GM23248 (cell line): ENCODE measurements at regions not wholly inside any gene's neighbourhood (a gene's known extent, or its start where the extent isn't known, plus 50 kb on each side); places are given as distances from the start of the nearest gene placed in this dataset.

Experiments
- DNase-seq: peaks from one replicate; pipeline ENCODE4 v3.0.0-alpha.2; 2015
- H2AFZ ChIP-seq: fragments of 200-600 bp; sonication (generic); 2 replicates; pipeline ENCODE4 v1.6.1; 2016; ENCODE audit warnings: antibody characterized with exemption
- H3F3A ChIP-seq: fragments of 200-600 bp; sonication (generic); 2 replicates; pipeline ENCODE4 v1.6.1; 2016; ENCODE audit warnings: mild to moderate bottlenecking, antibody characterized with exemption, mixed run types; ENCODE audit not compliant: insufficient read depth
- H3K27ac ChIP-seq: fragments of 200-600 bp; sonication (generic); 2 replicates; pipeline ENCODE4 v1.5.1; 2016; ENCODE audit warnings: mild to moderate bottlenecking
- H3K27me3 ChIP-seq: fragments of 200-600 bp; sonication (generic); replicated peaks from 2 replicates; pipeline ENCODE4 v1.6.1; 2016; ENCODE audit warnings: mild to moderate bottlenecking; ENCODE audit not compliant: insufficient read depth
- H3K36me3 ChIP-seq: fragments of 200-600 bp; sonication (generic); 2 replicates; pipeline ENCODE4 v1.6.1; 2016; ENCODE audit warnings: low read depth, mild to moderate bottlenecking
- H3K4me1 ChIP-seq: fragments of 200-600 bp; sonication (generic); 2 replicates; pipeline ENCODE4 v1.6.1; 2016; ENCODE audit warnings: mild to moderate bottlenecking; ENCODE audit not compliant: insufficient read depth
- H3K4me2 ChIP-seq: fragments of 200-600 bp; sonication (generic); one replicate; pipeline ENCODE4 v1.6.1; 2016; ENCODE audit warnings: mild to moderate bottlenecking; ENCODE audit not compliant: unreplicated experiment
- H3K4me3 ChIP-seq: fragments of 200-600 bp; sonication (generic); 2 replicates; pipeline ENCODE4 v1.5.1; 2016; ENCODE audit warnings: mild to moderate bottlenecking
- H3K79me2 ChIP-seq: fragments of 200-600 bp; sonication (generic); 2 replicates; pipeline ENCODE4 v1.6.1; 2016; ENCODE audit warnings: mild to moderate bottlenecking; ENCODE audit not compliant: insufficient read depth
- H3K9ac ChIP-seq: fragments of 200-600 bp; sonication (generic); 2 replicates; pipeline ENCODE4 v1.6.1; 2016; ENCODE audit warnings: mild to moderate bottlenecking
- H3K9me2 ChIP-seq: fragments of 200-600 bp; sonication (generic); 2 replicates; pipeline ENCODE4 v1.6.1; 2016; ENCODE audit warnings: mixed run types, mild to moderate bottlenecking, moderate library complexity; ENCODE audit not compliant: insufficient read depth
- H3K9me3 ChIP-seq: fragments of 200-600 bp; sonication (generic); one replicate; pipeline ENCODE4 v1.6.1; 2017; ENCODE audit warnings: low read depth
- H4K20me1 ChIP-seq: fragments of 200-600 bp; sonication (generic); 2 replicates; pipeline ENCODE4 v1.6.0; 2016; ENCODE audit not compliant: insufficient read depth
- EZH2 ChIP-seq: fragments of 200-600 bp; sonication (generic); IDR thresholded peaks from 2 replicates; pipeline ENCODE4 v1.6.1; 2018; ENCODE audit warnings: antibody characterized with exemption, mild to moderate bottlenecking; ENCODE audit not compliant: insufficient read depth, poor library complexity, severe bottlenecking
- EZH2phosphoT487 ChIP-seq: fragments of 200-600 bp; sonication (generic); IDR thresholded peaks from 2 replicates; pipeline ENCODE4 v1.6.1; 2018; ENCODE audit warnings: antibody characterized with exemption, moderate library complexity, mild to moderate bottlenecking, low read depth; ENCODE audit not compliant: insufficient read depth
- WGBS, 2 experiments: methylation state at CpG; one replicate each; pipeline ENCODE4 v1.1.6; 2015 to 2017; ENCODE audit warnings: low lambda C conversion rate in 2 of 2, low coverage in 1 of 2; ENCODE audit errors: missing lambda C conversion rate in 2 of 2; 5-methylcytosine and 5-hydroxymethylcytosine counted together
- in situ Hi-C: fragments of 300-500 bp; cut with MboI; formaldehyde crosslinking; loops from 2 replicates; pipeline ENCODE4 v1.15.0; 2020

DNA sequence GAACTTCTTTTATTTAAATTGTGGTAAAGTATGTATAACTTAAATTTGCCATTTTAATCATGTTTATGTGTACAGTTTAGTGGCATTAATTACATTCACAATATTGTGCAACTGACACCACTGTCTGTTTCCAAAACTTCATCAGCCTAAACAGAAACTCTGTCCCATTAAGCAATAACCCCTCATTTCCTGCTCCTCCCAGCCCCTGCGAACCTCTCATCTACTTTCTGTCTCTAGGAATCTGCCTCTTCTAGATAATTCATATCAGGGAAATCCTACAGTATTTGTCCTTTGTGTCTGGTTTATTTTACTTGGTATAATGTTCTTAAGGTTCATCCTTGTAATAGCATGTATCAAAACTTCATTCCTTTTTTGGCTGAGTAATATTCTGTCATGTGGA is 75.1 kb downstream of the BOLA3 start:
- TF ChIP-seq EZH2 (no peak), EZH2phosphoT487 (no peak)
- Histone ChIP-seq H3K4me2 (no peak overlapping the region), H3K9ac (no peak overlapping the region), H2AFZ (no peak overlapping the region), H3K4me3 (no peak overlapping the region), H3K27me3 (no peaks in the 10 kb centered on the region), H3F3A (no peaks in the 10 kb centered on the region), H3K36me3 (no peaks in the 10 kb centered on the region), H3K79me2 (no peaks in the 10 kb centered on the region; the same call in 1 of the 2 replicates), H3K27ac (no peak overlapping the region), H3K4me1 (no peaks in the 10 kb centered on the region), H4K20me1 (no peaks in the 10 kb centered on the region), H3K9me3 (no peaks in the 10 kb centered on the region), H3K9me2 (no peaks in the 10 kb centered on the region)
- in situ Hi-C loops: no loop called here
- 89 to 90% methylated on average over 1 of the region's 1 CpG for WGBS, 2 experiments
- no peak for DNase-seq

DNA sequence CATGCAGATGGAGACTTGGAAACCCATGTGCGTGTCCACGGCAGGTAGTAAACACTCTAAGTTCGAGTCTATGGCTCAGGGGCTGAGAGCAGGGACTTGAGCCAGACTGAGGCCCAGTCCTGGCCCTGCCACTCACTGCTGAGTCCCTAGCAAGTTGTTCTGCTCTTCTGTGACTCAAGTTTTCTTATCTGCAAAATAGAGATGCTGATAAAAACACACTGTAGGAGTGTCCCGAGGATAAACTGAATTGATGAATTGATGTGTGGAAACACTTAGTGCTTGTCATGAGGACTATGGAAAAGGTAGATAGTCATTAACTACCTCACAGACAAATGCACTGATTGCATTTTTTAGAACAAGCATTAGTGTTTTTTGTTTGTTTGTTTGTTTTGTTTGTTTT is 73.2 kb downstream of the BOLA3 start:
- Histone ChIP-seq H2AFZ (no peak overlapping the region), H4K20me1 (no peaks in the 10 kb centered on the region), H3K27me3 (no peaks in the 10 kb centered on the region), H3K27ac (no peak overlapping the region), H3K4me1 (no peaks in the 10 kb centered on the region), H3K79me2 (no peaks in the 10 kb centered on the region; the same call in 1 of the 2 replicates), H3K9me2 (no peaks in the 10 kb centered on the region), H3K36me3 (no peaks in the 10 kb centered on the region), H3K4me2 (no peak overlapping the region), H3K4me3 (no peak overlapping the region), H3K9me3 (no peaks in the 10 kb centered on the region), H3K9ac (no peak overlapping the region), H3F3A (no peaks in the 10 kb centered on the region)
- DNase-seq: no peak
- WGBS, 2 experiments: 96 to 97% methylated on average over 4 of the region's 4 CpGs
- no peak for TF ChIP-seq EZH2phosphoT487
- no peak for TF ChIP-seq EZH2
- in situ Hi-C loops: no loop called here

DNA sequence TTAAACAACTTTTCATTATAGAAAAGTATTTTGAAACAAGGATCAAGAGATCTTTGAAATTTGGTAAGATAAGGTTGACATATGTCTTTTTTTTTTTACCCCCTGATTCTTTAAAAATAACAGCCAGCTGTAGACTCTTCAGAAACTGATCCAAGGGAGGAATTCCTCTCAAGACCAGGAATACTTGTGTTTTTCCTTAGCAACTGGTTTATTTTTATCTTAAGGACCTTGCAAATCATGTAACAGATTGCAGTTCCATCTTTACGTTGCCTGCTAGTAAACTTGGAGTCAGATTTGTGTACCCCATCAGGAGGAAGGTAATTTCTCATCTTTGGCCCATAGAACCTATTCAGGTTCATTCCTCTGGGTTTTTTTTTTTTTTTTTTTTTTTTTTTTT is 71.6 kb downstream of the BOLA3 start:
- Histone ChIP-seq H3K4me1 (peaks cover 3% of the 10 kb centered on the region; the same call in 1 of the 2 replicates), H3K9me3 (no peaks in the 10 kb centered on the region), H3K27ac (no peak overlapping the region), H3K36me3 (no peaks in the 10 kb centered on the region), H3F3A (no peaks in the 10 kb centered on the region), H3K9me2 (no peaks in the 10 kb centered on the region), H3K4me3 (no peak overlapping the region), H3K9ac (no peak overlapping the region), H3K79me2 (no peaks in the 10 kb centered on the region), H3K27me3 (no peaks in the 10 kb centered on the region), H3K4me2 (no peak overlapping the region), H4K20me1 (no peaks in the 10 kb centered on the region), H2AFZ (no peak overlapping the region)
- WGBS, 2 experiments: 93 to 97% methylated on average over 1 of the region's 1 CpG
- no peak for DNase-seq
- in situ Hi-C loops: no loop called here
- no peak for TF ChIP-seq EZH2phosphoT487
- TF ChIP-seq EZH2: no peak

DNA sequence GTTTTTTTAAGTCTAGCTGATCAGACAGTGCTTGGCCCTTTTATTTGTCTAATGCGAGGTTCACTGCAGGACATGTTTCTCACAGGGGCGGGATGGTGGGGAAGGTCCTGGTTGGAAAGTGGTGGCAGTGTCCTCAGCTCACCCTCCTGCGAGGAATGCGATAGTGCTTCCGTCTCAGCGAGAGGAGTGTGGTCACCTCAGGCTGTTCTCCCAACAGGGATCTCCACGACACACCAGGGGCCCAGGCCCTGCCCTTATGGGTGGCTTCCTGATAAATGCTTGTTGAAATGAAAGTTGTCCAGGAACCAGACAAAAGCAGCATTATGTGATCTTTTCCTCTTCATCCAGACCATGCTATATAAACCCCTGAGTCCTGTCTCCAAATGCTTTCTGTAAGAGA is 70.1 kb downstream of the BOLA3 start:
- TF ChIP-seq EZH2phosphoT487 (no peak), EZH2 (no peak)
- H3K4me2 ChIP-seq: no peak overlapping the region
- H3K27me3 ChIP-seq: no peaks in the 10 kb centered on the region
- no peaks in the 10 kb centered on the region for H3K9me2 ChIP-seq
- no peak overlapping the region for H3K9ac ChIP-seq
- H3K27ac ChIP-seq: no peak overlapping the region
- H3K4me1 ChIP-seq: peaks cover 7% of the 10 kb centered on the region; the same call in 1 of the 2 replicates
- no peaks in the 10 kb centered on the region for H4K20me1 ChIP-seq
- no peaks in the 10 kb centered on the region for H3F3A ChIP-seq
- no peak overlapping the region for H3K4me3 ChIP-seq
- DNase-seq: no peak
- in situ Hi-C loops: no loop called here
- H2AFZ ChIP-seq: no peak overlapping the region
- no peaks in the 10 kb centered on the region for H3K79me2 ChIP-seq
- no peaks in the 10 kb centered on the region for H3K36me3 ChIP-seq
- no peaks in the 10 kb centered on the region for H3K9me3 ChIP-seq
- 96 to 99% methylated on average over 7 of the region's 7 CpGs for WGBS, 2 experiments

- DNase-seq: no peak
- Histone ChIP-seq H2AFZ (no peak overlapping the region), H3K4me2 (no peak overlapping the region), H3K36me3 (no peaks in the 10 kb centered on the region), H3K4me3 (no peak overlapping the region), H3K79me2 (no peaks in the 10 kb centered on the region), H4K20me1 (no peaks in the 10 kb centered on the region), H3K27me3 (no peaks in the 10 kb centered on the region), H3K9ac (no peak overlapping the region), H3K9me2 (no peaks in the 10 kb centered on the region), H3K27ac (no peak overlapping the region), H3K4me1 (peaks cover 7% of the 10 kb centered on the region; the same call in 1 of the 2 replicates), H3F3A (no peaks in the 10 kb centered on the region), H3K9me3 (no peaks in the 10 kb centered on the region)
- in situ Hi-C loops: no loop called here
- TF ChIP-seq EZH2phosphoT487: no peak
- no peak for TF ChIP-seq EZH2
Measured at GRCh38 chr2:74078466-74078865, 69.2 kb downstream of the BOLA3 start.
